Mesothelial cell of epicardium (in vitro differentiated cells): ENCODE measurements at regions not wholly inside any gene's neighbourhood (a gene's known extent, or its start where the extent isn't known, plus 50 kb on each side); places are given as distances from the start of the nearest gene placed in this dataset.

Source experiments
- DNase-seq, 2 experiments: peaks; one replicate each; pipeline ENCODE4 v3.0.0; 2021; ENCODE audit warnings: low spot score in 2 of 2; ENCODE audit not compliant: unreplicated experiment in 2 of 2
- H3K27ac Mint-ChIP-seq: 2 replicates; pipeline ENCODE4 v1.8.0; 2021; ENCODE audit warnings: mixed read lengths
- H3K27me3 Mint-ChIP-seq: 2 replicates; pipeline ENCODE4 v1.8.0; 2021; ENCODE audit warnings: low read depth, mixed read lengths
- H3K36me3 Mint-ChIP-seq: 2 replicates; pipeline ENCODE4 v1.8.0; 2021; ENCODE audit warnings: mixed read lengths
- H3K4me1 Mint-ChIP-seq: 2 replicates; pipeline ENCODE4 v1.8.0; 2021; ENCODE audit warnings: mixed read lengths
- H3K4me3 Mint-ChIP-seq: 2 replicates; pipeline ENCODE4 v1.8.0; 2021; ENCODE audit warnings: mild to moderate bottlenecking, moderate library complexity, mixed read lengths
- H3K9me3 Mint-ChIP-seq: 2 replicates; pipeline ENCODE4 v1.8.0; 2021; ENCODE audit warnings: mixed read lengths
- TF ChIP-seq, protein P1 (sequence below): fragments of 200-600 bp; sonication (generic); IDR thresholded peaks from one replicate; pipeline ENCODE4 v1.5.0; 2021; ENCODE audit warnings: antibody characterized with exemption; ENCODE audit not compliant: unreplicated experiment

DNA sequence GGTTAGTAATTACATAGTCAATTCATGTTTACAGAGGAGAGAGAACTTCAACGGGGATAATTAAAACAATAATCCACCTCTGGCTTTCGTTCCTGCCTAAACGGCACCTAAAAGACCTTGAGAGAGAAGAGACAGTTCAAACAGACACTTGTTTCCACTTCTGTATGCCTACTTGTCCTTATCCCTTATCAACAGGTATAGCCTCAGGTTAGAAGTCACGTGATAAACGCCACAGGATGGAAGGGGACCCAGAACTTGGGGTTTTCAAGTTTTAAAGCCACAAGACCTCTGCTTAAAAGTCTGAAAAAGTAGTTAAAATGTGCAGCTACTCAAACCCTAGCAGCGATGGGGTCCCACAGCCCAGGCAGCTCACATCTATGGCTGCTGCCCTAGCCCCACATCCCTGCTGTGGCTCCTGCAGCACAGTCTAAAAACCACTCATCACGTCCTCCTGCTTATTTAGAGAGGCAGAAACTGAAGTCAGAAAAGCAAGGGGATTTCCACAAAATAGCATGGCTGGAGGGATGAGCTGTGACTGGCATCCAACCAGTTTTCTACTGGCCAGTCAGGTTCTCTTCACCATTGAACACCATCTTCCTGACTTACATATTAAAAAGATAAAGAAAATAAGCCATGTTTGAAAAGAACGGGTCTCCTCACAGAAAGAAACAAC is 51.2 kb upstream of the SEC16B start:
- H3K4me3 Mint-ChIP-seq: no peak overlapping the region
- peaks cover 19% of the 10 kb centered on the region for H3K36me3 Mint-ChIP-seq
- H3K9me3 Mint-ChIP-seq: peaks cover 20% of the 10 kb centered on the region
- no peak for DNase-seq
- TF ChIP-seq, protein P1, sequence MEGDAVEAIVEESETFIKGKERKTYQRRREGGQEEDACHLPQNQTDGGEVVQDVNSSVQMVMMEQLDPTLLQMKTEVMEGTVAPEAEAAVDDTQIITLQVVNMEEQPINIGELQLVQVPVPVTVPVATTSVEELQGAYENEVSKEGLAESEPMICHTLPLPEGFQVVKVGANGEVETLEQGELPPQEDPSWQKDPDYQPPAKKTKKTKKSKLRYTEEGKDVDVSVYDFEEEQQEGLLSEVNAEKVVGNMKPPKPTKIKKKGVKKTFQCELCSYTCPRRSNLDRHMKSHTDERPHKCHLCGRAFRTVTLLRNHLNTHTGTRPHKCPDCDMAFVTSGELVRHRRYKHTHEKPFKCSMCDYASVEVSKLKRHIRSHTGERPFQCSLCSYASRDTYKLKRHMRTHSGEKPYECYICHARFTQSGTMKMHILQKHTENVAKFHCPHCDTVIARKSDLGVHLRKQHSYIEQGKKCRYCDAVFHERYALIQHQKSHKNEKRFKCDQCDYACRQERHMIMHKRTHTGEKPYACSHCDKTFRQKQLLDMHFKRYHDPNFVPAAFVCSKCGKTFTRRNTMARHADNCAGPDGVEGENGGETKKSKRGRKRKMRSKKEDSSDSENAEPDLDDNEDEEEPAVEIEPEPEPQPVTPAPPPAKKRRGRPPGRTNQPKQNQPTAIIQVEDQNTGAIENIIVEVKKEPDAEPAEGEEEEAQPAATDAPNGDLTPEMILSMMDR: no peak
- H3K4me1 Mint-ChIP-seq: no peaks in the 10 kb centered on the region
- H3K27me3 Mint-ChIP-seq: no peaks in the 10 kb centered on the region
- no peak overlapping the region for H3K27ac Mint-ChIP-seq

DNA sequence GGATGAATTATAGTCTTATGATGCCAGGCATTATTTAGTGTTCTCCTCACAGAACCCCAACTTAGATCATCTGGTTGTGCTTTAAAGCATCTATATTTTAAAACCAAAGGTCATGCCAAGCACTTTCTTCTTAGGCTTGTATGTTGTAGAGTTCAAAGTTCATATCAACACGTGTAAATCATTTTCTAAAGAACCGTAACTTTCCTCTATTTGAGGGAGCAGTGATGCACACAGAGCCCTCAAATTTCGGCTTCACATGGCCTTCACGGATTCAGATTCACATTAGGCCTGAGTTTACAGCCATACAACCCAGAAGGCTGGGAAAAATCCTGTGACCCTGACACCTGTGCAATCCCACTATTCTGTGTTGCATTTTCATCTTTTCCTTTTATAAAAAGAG is 52.1 kb upstream of the SEC16B start:
- peaks cover 13% of the 10 kb centered on the region for H3K36me3 Mint-ChIP-seq
- H3K27me3 Mint-ChIP-seq: no peaks in the 10 kb centered on the region

DNA sequence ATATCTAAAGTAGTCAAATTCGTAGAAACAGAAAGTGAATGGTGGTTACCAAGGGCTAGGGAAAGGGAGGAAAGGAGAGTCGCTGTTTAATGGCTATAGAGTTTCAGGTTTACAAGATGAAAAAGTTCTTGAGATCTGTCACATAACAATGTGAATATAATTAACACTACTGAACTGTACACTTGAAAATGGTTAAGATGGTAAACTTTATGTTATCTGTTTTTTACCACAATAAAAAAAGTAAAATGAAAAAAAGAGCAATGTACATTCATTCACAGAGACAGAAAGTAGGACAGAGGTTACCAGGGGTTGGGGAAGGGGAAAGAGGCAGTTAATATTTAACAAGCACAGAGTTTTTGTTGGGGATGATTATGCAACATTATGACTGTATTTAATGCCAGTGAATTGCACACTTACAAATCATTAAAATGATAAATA is 53.3 kb upstream of the SEC16B start:
- TF ChIP-seq, protein P1: no peak
- H3K9me3 Mint-ChIP-seq: no peaks in the 10 kb centered on the region

More for the DNA sequence above, 52.1 kb upstream of the SEC16B start:
- peaks cover 11% of the 10 kb centered on the region for H3K9me3 Mint-ChIP-seq
- DNase-seq: no peak
- H3K4me3 Mint-ChIP-seq: no peak overlapping the region
- no peak overlapping the region for H3K27ac Mint-ChIP-seq
- no peaks in the 10 kb centered on the region for H3K4me1 Mint-ChIP-seq
- TF ChIP-seq, protein P1: no peak

DNA sequence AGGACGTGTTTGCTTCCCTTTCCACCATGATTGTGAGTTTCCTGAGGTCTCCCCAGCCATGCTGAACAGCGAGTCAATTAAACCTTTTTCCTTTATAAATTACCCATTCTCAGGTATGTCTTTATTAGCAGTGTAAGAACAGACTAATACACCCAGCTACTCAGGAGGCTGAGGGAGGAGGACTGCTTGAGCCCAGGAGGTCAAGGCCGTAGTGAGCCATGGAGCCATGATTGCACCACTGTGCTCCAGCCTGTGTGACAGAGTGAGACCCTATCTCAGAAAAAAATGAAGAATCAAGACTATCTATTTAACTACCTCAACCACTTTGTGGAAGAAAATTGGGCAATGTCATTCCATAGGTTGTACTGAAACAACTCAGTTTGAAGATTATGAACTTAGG is 54.6 kb upstream of the SEC16B start:
- Mint-ChIP-seq H3K4me1 (no peaks in the 10 kb centered on the region), H3K9me3 (no peaks in the 10 kb centered on the region), H3K27ac (no peak overlapping the region), H3K27me3 (no peaks in the 10 kb centered on the region), H3K36me3 (peaks cover 4% of the 10 kb centered on the region), H3K4me3 (no peak overlapping the region)
- TF ChIP-seq, protein P1: no peak
- no peak for DNase-seq

More for the DNA sequence above, 53.3 kb upstream of the SEC16B start:
- no peak for DNase-seq
- no peak overlapping the region for H3K27ac Mint-ChIP-seq
- H3K4me1 Mint-ChIP-seq: no peaks in the 10 kb centered on the region
- H3K4me3 Mint-ChIP-seq: no peak overlapping the region
- peaks cover 4% of the 10 kb centered on the region for H3K36me3 Mint-ChIP-seq
- H3K27me3 Mint-ChIP-seq: no peaks in the 10 kb centered on the region

DNA sequence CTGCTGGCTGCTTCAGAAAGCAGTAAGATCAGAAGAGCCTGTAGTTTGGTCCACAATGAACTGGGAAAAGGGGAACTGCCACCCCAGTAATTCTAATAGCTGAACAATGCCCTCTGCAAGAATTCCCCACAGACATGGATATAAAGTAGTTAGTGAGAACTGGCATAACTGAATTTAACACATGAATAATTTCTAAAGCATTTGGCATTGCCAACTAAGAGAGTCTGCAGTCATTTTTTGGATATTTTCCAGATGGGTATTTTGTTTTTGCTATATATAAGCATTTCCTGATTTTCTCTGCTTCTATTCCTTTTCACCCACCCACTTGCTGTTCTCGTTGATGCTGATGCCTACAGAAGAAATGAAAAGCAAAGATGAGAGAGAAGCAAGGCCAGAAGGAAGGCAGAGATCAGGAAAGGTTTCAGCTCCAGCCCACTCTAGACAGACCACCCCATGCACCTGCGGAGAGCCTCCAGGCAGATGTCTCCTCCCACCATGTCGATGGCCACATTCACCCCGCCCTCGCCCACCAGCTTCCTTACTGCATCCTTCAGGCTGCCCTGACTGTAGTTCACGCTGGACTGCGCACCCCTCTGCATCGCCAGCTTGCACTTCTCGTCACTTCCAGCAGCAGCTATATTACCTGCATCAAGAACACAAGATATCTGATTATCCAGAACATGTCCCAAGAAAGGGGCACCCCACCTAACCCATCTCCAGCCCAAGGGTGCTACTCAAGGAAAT is 55.9 kb upstream of the SEC16B start:
- Mint-ChIP-seq H3K9me3 (no peaks in the 10 kb centered on the region), H3K27me3 (no peaks in the 10 kb centered on the region), H3K4me1 (no peaks in the 10 kb centered on the region), H3K4me3 (no peak overlapping the region), H3K36me3 (peaks cover 4% of the 10 kb centered on the region), H3K27ac (no peak overlapping the region)
- TF ChIP-seq, protein P1: no peak
- DNase-seq: no peak
